Mesothelial cell of epicardium (in vitro differentiated cells): ENCODE measurements at regions not wholly inside any gene's neighbourhood (a gene's known extent, or its start where the extent isn't known, plus 50 kb on each side); places are given as distances from the start of the nearest gene placed in this dataset.

Source experiments
- DNase-seq, 2 experiments: peaks; one replicate each; pipeline ENCODE4 v3.0.0; 2021; ENCODE audit warnings: low spot score in 2 of 2; ENCODE audit not compliant: unreplicated experiment in 2 of 2
- H3K27ac Mint-ChIP-seq: 2 replicates; pipeline ENCODE4 v1.8.0; 2021; ENCODE audit warnings: mixed read lengths
- H3K27me3 Mint-ChIP-seq: 2 replicates; pipeline ENCODE4 v1.8.0; 2021; ENCODE audit warnings: low read depth, mixed read lengths
- H3K36me3 Mint-ChIP-seq: 2 replicates; pipeline ENCODE4 v1.8.0; 2021; ENCODE audit warnings: mixed read lengths
- H3K4me1 Mint-ChIP-seq: 2 replicates; pipeline ENCODE4 v1.8.0; 2021; ENCODE audit warnings: mixed read lengths
- H3K4me3 Mint-ChIP-seq: 2 replicates; pipeline ENCODE4 v1.8.0; 2021; ENCODE audit warnings: mild to moderate bottlenecking, moderate library complexity, mixed read lengths
- H3K9me3 Mint-ChIP-seq: 2 replicates; pipeline ENCODE4 v1.8.0; 2021; ENCODE audit warnings: mixed read lengths
- CTCF ChIP-seq: fragments of 200-600 bp; sonication (generic); IDR thresholded peaks from one replicate; pipeline ENCODE4 v1.5.0; 2021; ENCODE audit warnings: antibody characterized with exemption; ENCODE audit not compliant: unreplicated experiment

- Mint-ChIP-seq H3K4me1 (peaks cover 9% of the 10 kb centered on the region), H3K27me3 (no peaks in the 10 kb centered on the region), H3K4me3 (no peak overlapping the region), H3K36me3 (no peaks in the 10 kb centered on the region), H3K9me3 (peaks cover 5% of the 10 kb centered on the region), H3K27ac (no peak overlapping the region)
- no peak for DNase-seq
- TF ChIP-seq CTCF = no peak
These were observed 808.3 kb downstream of the VGLL3 start for GRCh38 chr3:86182606-86183005.

- no peaks in the 10 kb centered on the region for H3K27me3 Mint-ChIP-seq
- peaks cover 5% of the 10 kb centered on the region for H3K9me3 Mint-ChIP-seq
- no peak overlapping the region for H3K27ac Mint-ChIP-seq
- H3K36me3 Mint-ChIP-seq = no peaks in the 10 kb centered on the region
- H3K4me3 Mint-ChIP-seq = no peak overlapping the region
- no peak for DNase-seq
- peaks cover 10% of the 10 kb centered on the region for H3K4me1 Mint-ChIP-seq
- TF ChIP-seq CTCF = no peak
These were observed 810.3 kb downstream of the VGLL3 start for GRCh38 chr3:86180696-86181095.

- H3K27me3 Mint-ChIP-seq = no peaks in the 10 kb centered on the region
- no peak overlapping the region for H3K27ac Mint-ChIP-seq
- no peak for DNase-seq
- no peaks in the 10 kb centered on the region for H3K9me3 Mint-ChIP-seq
- TF ChIP-seq CTCF = no peak
- peaks cover 21% of the 10 kb centered on the region for H3K4me1 Mint-ChIP-seq
- no peaks in the 10 kb centered on the region for H3K36me3 Mint-ChIP-seq
- H3K4me3 Mint-ChIP-seq = no peak overlapping the region
These were observed 812.9 kb downstream of the VGLL3 start for GRCh38 chr3:86178095-86178494.

- Mint-ChIP-seq H3K36me3 (no peaks in the 10 kb centered on the region), H3K4me3 (no peak overlapping the region), H3K9me3 (no peaks in the 10 kb centered on the region), H3K27me3 (no peaks in the 10 kb centered on the region), H3K4me1 (peaks cover 21% of the 10 kb centered on the region), H3K27ac (no peak overlapping the region)
- no peak for TF ChIP-seq CTCF
- no peak for DNase-seq
These were observed 814.5 kb downstream of the VGLL3 start for GRCh38 chr3:86176445-86176784.

- no peak for TF ChIP-seq CTCF
- Mint-ChIP-seq H3K36me3 (no peaks in the 10 kb centered on the region), H3K27ac (peak overlapping the region; percentile 88), H3K9me3 (no peaks in the 10 kb centered on the region), H3K27me3 (no peaks in the 10 kb centered on the region), H3K4me1 (peaks cover 21% of the 10 kb centered on the region), H3K4me3 (no peak overlapping the region)
- no peak for DNase-seq
These were observed 815.1 kb downstream of the VGLL3 start for GRCh38 chr3:86175593-86176444.
